ENCODE measurements at regions not wholly inside any gene's neighbourhood (a gene's known extent, or its start where the extent isn't known, plus 50 kb on each side); places are given as distances from the start of the nearest gene placed in this dataset.

- DNase-seq (ENCODE audit: insufficient read length, low spot score) (no peak), FAIRE-seq (no peak)
Measured at GRCh38 chr4:46684041-46684440, 225.0 kb downstream of the COX7B2 start.

- no peak for FAIRE-seq
- DNase-seq (ENCODE audit: insufficient read length, low spot score), result no peak
Measured at GRCh38 chr4:46676364-46676763, 232.7 kb downstream of the COX7B2 start.

- DNase-seq (ENCODE audit: insufficient read length, low spot score), result no peak
- FAIRE-seq, result no peak
Measured at GRCh38 chr4:46674326-46674725, 234.7 kb downstream of the COX7B2 start.

- FAIRE-seq (no peak), DNase-seq (ENCODE audit: insufficient read length, low spot score) (no peak)
Measured at GRCh38 chr4:46667790-46668189, 241.3 kb downstream of the COX7B2 start.

- no peak for FAIRE-seq
Measured at GRCh38 chr4:46656071-46656470, 253.0 kb downstream of the COX7B2 start.

GRCh38 chr4:46653842-46654241 lies 255.2 kb downstream of the COX7B2 start:
- FAIRE-seq (no peak), DNase-seq (ENCODE audit: insufficient read length, low spot score) (no peak)

More at GRCh38 chr4:46656071-46656470, 253.0 kb downstream of the COX7B2 start:
- no peak for DNase-seq (ENCODE audit: insufficient read length, low spot score)

- no peak for DNase-seq (ENCODE audit: insufficient read length, low spot score)
- no peak for FAIRE-seq
Measured at GRCh38 chr4:46649390-46649789, 259.5 kb upstream of the GABRA2 start.

- no peak for FAIRE-seq
- peak; percentile 2 for DNase-seq (ENCODE audit: insufficient read length, low spot score)
Measured at GRCh38 chr4:46648088-46648744, 258.3 kb upstream of the GABRA2 start.

GRCh38 chr4:46645126-46645525 lies 255.2 kb upstream of the GABRA2 start:
- FAIRE-seq, result no peak
- DNase-seq (ENCODE audit: insufficient read length, low spot score), result no peak

Data from HTR-8/SVneo (cell line).